ENCODE measurements at regions not wholly inside any gene's neighbourhood (a gene's known extent, or its start where the extent isn't known, plus 50 kb on each side); places are given as distances from the start of the nearest gene placed in this dataset.

GRCh38 chr1:17930635-17931034, 175.5 kb downstream of the ACTL8 start:
- DNase-seq (ENCODE audit: low spot score) = no peak

- no peak for DNase-seq (ENCODE audit: low spot score)
These were observed 175.4 kb upstream of the IGSF21 start for GRCh38 chr1:17932164-17932563.

GRCh38 chr1:17933501-17933900, 174.1 kb upstream of the IGSF21 start:
- DNase-seq (ENCODE audit: low spot score) = no peak

GRCh38 chr1:17933971-17934370, 173.6 kb upstream of the IGSF21 start:
- DNase-seq (ENCODE audit: low spot score) = no peak

- DNase-seq (ENCODE audit: low spot score) = no peak
These were observed 172.4 kb upstream of the IGSF21 start for GRCh38 chr1:17935230-17935629.

- no peak for DNase-seq (ENCODE audit: low spot score)
These were observed 166.0 kb upstream of the IGSF21 start for GRCh38 chr1:17941431-17942189.

- no peak for DNase-seq (ENCODE audit: low spot score)
These were observed 164.1 kb upstream of the IGSF21 start for GRCh38 chr1:17943506-17943905.

- DNase-seq (ENCODE audit: low spot score) = no peak
These were observed 163.0 kb upstream of the IGSF21 start for GRCh38 chr1:17944646-17945045.

GRCh38 chr1:17946434-17946833, 161.2 kb upstream of the IGSF21 start:
- DNase-seq (ENCODE audit: low spot score) = no peak

- no peak for DNase-seq (ENCODE audit: low spot score)
These were observed 159.0 kb upstream of the IGSF21 start for GRCh38 chr1:17948594-17948993.

- DNase-seq (ENCODE audit: low spot score) = no peak
These were observed 158.1 kb upstream of the IGSF21 start for GRCh38 chr1:17949511-17949910.

GRCh38 chr1:17950728-17951127, 156.9 kb upstream of the IGSF21 start:
- DNase-seq (ENCODE audit: low spot score) = no peak

- no peak for DNase-seq (ENCODE audit: low spot score)
These were observed 155.1 kb upstream of the IGSF21 start for GRCh38 chr1:17952506-17952905.

GRCh38 chr1:17953921-17954320, 153.7 kb upstream of the IGSF21 start:
- DNase-seq (ENCODE audit: low spot score) = no peak

- no peak for DNase-seq (ENCODE audit: low spot score)
These were observed 152.0 kb upstream of the IGSF21 start for GRCh38 chr1:17955302-17956285.

- DNase-seq (ENCODE audit: low spot score) = no peak
These were observed 149.9 kb upstream of the IGSF21 start for GRCh38 chr1:17957588-17958267.

- no peak for DNase-seq (ENCODE audit: low spot score)
These were observed 148.9 kb upstream of the IGSF21 start for GRCh38 chr1:17958704-17959103.

GRCh38 chr1:17963513-17963912, 144.1 kb upstream of the IGSF21 start:
- no peak for DNase-seq (ENCODE audit: low spot score)

GRCh38 chr1:17965515-17966100, 142.0 kb upstream of the IGSF21 start:
- DNase-seq (ENCODE audit: low spot score) = no peak

GRCh38 chr1:17966341-17966740, 141.3 kb upstream of the IGSF21 start:
- no peak for DNase-seq (ENCODE audit: low spot score)

GRCh38 chr1:17967623-17968255, 139.9 kb upstream of the IGSF21 start:
- no peak for DNase-seq (ENCODE audit: low spot score)
